AG04450 (cell line): ENCODE measurements at regions not wholly inside any gene's neighbourhood (a gene's known extent, or its start where the extent isn't known, plus 50 kb on each side); places are given as distances from the start of the nearest gene placed in this dataset.

Experiments
- CTCF ChIA-PET: fragments of 300-600, 350-600 bp; formaldehyde crosslinking; extraction: SDS; loops from one replicate; lab custom pipeline; 2022; ENCODE audit warnings: antibody characterized with exemption, inconsistent platforms; lab: Charles Lee
- POLR2A ChIA-PET: fragments of 350-600 bp; formaldehyde crosslinking; extraction: SDS; loops from one replicate; lab custom pipeline; 2021; ENCODE audit warnings: antibody characterized with exemption, inconsistent platforms; lab: Yijun Ruan, JAX
- DNase-seq: peaks from one replicate; pipeline ENCODE4 v3.0.0-alpha.2; 2011; ENCODE audit warnings: low read depth, low spot score
- H3K27ac ChIP-seq: one replicate; pipeline ENCODE4 v1.5.1; 2012; ENCODE audit warnings: low read depth, low read length, control low read depth
- H3K27me3 ChIP-seq: one replicate; pipeline ENCODE4 v1.6.0; 2012; ENCODE audit warnings: low read length; ENCODE audit not compliant: control insufficient read depth, insufficient read depth
- H3K4me3 ChIP-seq: 2 replicates; pipeline ENCODE4 v1.5.1; 2011; ENCODE audit warnings: mild to moderate bottlenecking, low read depth, low read length, control low read depth
- H3K9me3 ChIP-seq: 2 replicates; pipeline ENCODE4 v1.5.1; 2012; ENCODE audit warnings: low read length; ENCODE audit not compliant: control insufficient read depth, insufficient read depth
- CTCF ChIP-seq: IDR thresholded peaks from 2 replicates; pipeline ENCODE4 v1.5.1; 2011; ENCODE audit warnings: low read depth, low read length, control low read depth, inconsistent platforms

GRCh38 chr11:103636232-103636631 lies 400.2 kb upstream of the DDI1 start:
- TF ChIP-seq CTCF = no peak
- no peak overlapping the region for H3K27ac ChIP-seq
- DNase-seq = no peak
- CTCF ChIA-PET = no interaction called here
- no peaks in the 10 kb centered on the region for H3K27me3 ChIP-seq
- POLR2A ChIA-PET = no interaction called here
- no peak overlapping the region for H3K4me3 ChIP-seq
- 0 out of 2 replicates have a peak, but pooled peaks cover 3% of the 10 kb centered on the region for H3K9me3 ChIP-seq

- Histone ChIP-seq H3K27ac (no peak overlapping the region), H3K4me3 (no peak overlapping the region), H3K9me3 (0 out of 2 replicates have a peak, but pooled peaks cover 3% of the 10 kb centered on the region), H3K27me3 (no peaks in the 10 kb centered on the region)
- ChIA-PET CTCF (no interaction called here), POLR2A (no interaction called here)
- no peak for DNase-seq
- TF ChIP-seq CTCF = no peak
Observed at GRCh38 chr11:103637295-103637694, 399.1 kb upstream of the DDI1 start.

- POLR2A ChIA-PET = no interaction called here
- TF ChIP-seq CTCF = no peak
Observed at GRCh38 chr11:103637831-103638230, 398.6 kb upstream of the DDI1 start.

GRCh38 chr11:103644676-103645075 lies 391.8 kb upstream of the DDI1 start:
- no peak for TF ChIP-seq CTCF
- CTCF ChIA-PET = no interaction called here

More at GRCh38 chr11:103637831-103638230, 398.6 kb upstream of the DDI1 start:
- H3K27ac ChIP-seq = no peak overlapping the region
- no peak overlapping the region for H3K4me3 ChIP-seq
- no peaks in the 10 kb centered on the region for H3K27me3 ChIP-seq
- CTCF ChIA-PET = no interaction called here
- H3K9me3 ChIP-seq = 0 out of 2 replicates have a peak, but pooled peaks cover 3% of the 10 kb centered on the region
- no peak for DNase-seq

GRCh38 chr11:103648054-103648453 lies 388.4 kb upstream of the DDI1 start:
- no peak for DNase-seq
- Histone ChIP-seq H3K27ac (no peak overlapping the region), H3K27me3 (no peaks in the 10 kb centered on the region), H3K9me3 (peaks cover 15% of the 10 kb centered on the region), H3K4me3 (no peak overlapping the region)
- POLR2A ChIA-PET = no interaction called here
- no peak for TF ChIP-seq CTCF
- CTCF ChIA-PET = no interaction called here

More at GRCh38 chr11:103644676-103645075, 391.8 kb upstream of the DDI1 start:
- Histone ChIP-seq H3K4me3 (no peak overlapping the region), H3K27me3 (no peaks in the 10 kb centered on the region), H3K9me3 (peaks cover 3% of the 10 kb centered on the region; the same call in 1 of the 2 replicates), H3K27ac (no peak overlapping the region)
- no peak for DNase-seq
- POLR2A ChIA-PET = no interaction called here
